GM12872 (cell line): ENCODE measurements at regions not wholly inside any gene's neighbourhood (a gene's known extent, or its start where the extent isn't known, plus 50 kb on each side); places are given as distances from the start of the nearest gene placed in this dataset.

Experiments
- CTCF ChIP-seq: IDR thresholded peaks from 3 replicates; pipeline ENCODE4 v1.5.1; 2011; ENCODE audit warnings: low read depth, mild to moderate bottlenecking, low read length, moderate library complexity; ENCODE audit not compliant: insufficient read depth

GRCh38 chr6:67224989-67225388 lies 1410.1 kb upstream of the ADGRB3 start:
- TF ChIP-seq CTCF, result no peak

GRCh38 chr6:67221226-67221625 lies 1413.9 kb upstream of the ADGRB3 start:
- TF ChIP-seq CTCF, result no peak

DNA sequence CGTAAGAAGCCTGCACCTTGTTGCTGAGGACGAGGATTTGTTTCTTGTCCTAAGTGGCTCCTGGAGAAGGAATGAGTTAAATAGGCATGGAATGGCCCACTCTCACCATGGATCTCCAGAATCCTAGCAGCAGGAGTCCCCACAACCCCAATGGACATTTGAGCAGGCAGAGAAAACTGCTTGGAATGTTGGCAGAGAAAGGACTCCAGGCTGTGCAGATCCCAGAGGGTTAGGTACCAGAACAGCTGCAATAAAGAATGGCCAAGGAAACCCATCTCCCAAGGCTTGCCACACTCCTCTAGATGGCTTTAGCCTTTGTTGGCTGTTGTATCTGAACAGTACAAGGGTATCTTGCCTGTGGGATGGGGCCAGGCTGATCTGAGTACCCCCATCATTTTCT lies 1415.7 kb upstream of the ADGRB3 start:
- no peak for TF ChIP-seq CTCF

GRCh38 chr6:67212584-67212983 lies 1422.5 kb upstream of the ADGRB3 start:
- no peak for TF ChIP-seq CTCF

GRCh38 chr6:67210450-67210849 lies 1424.6 kb upstream of the ADGRB3 start:
- no peak for TF ChIP-seq CTCF

GRCh38 chr6:67201563-67201962 lies 1433.5 kb upstream of the ADGRB3 start:
- TF ChIP-seq CTCF, result no peak

GRCh38 chr6:67200626-67201403 lies 1434.3 kb upstream of the ADGRB3 start:
- no peak for TF ChIP-seq CTCF
